Dendritic cell treated with granulocyte-macrophage colony-stimulating factor and Interleukin-4, amounts not matched to agents 40 ng/mL and 50 ng/mL, for 4 days (primary cell): ENCODE measurements at regions not wholly inside any gene's neighbourhood (a gene's known extent, or its start where the extent isn't known, plus 50 kb on each side); places are given as distances from the start of the nearest gene placed in this dataset.
A peak's percentile ranks its signal among the peaks of the same experiment; 100 is the strongest.

Experiments
- H3K27ac Mint-ChIP-seq: one replicate; pipeline ENCODE4 v1.8.0; 2022; ENCODE audit warnings: mild to moderate bottlenecking, mixed read lengths
- H3K27me3 Mint-ChIP-seq: one replicate; pipeline ENCODE4 v1.8.0; 2022; ENCODE audit warnings: mild to moderate bottlenecking, mixed read lengths
- H3K36me3 Mint-ChIP-seq: one replicate; pipeline ENCODE4 v1.8.0; 2022; ENCODE audit warnings: low read depth, mixed read lengths
- H3K4me1 Mint-ChIP-seq: one replicate; pipeline ENCODE4 v1.8.0; 2022; ENCODE audit warnings: low read depth, mixed read lengths
- H3K4me3 Mint-ChIP-seq: one replicate; pipeline ENCODE4 v1.8.0; 2022; ENCODE audit warnings: mild to moderate bottlenecking, moderate library complexity, mixed read lengths
- H3K9me3 Mint-ChIP-seq: one replicate; pipeline ENCODE4 v1.8.0; 2022; ENCODE audit warnings: mixed read lengths
- intact Hi-C: fragments of 100-400 bp; cut with micrococcal nuclease; formaldehyde crosslinking; loops from one replicate; pipeline ENCODE4 v1.15.0; 2022

- Mint-ChIP-seq H3K27ac (no peak overlapping the region), H3K9me3 (no peaks in the 10 kb centered on the region), H3K27me3 (peaks cover 20% of the 10 kb centered on the region), H3K36me3 (no peaks in the 10 kb centered on the region), H3K4me1 (peaks cover 68% of the 10 kb centered on the region), H3K4me3 (no peak overlapping the region)
- intact Hi-C loops, result loop anchor here (10.0 kb wide), 1 partner anchor 46 kb away; no protein-coding TSS in a partner anchor
Observed at GRCh38 chr1:56429288-56429687, 150.1 kb downstream of the PLPP3 start.

GRCh38 chr1:56426587-56427381 lies 152.6 kb downstream of the PLPP3 start:
- Mint-ChIP-seq H3K4me1 (peaks cover 49% of the 10 kb centered on the region), H3K27me3 (peaks cover 5% of the 10 kb centered on the region), H3K36me3 (no peaks in the 10 kb centered on the region), H3K27ac (no peak overlapping the region), H3K4me3 (no peak overlapping the region), H3K9me3 (no peaks in the 10 kb centered on the region)
- intact Hi-C loops, result loop anchor here (10.0 kb wide), 1 partner anchor 48 kb away; no protein-coding TSS in a partner anchor

GRCh38 chr1:56425494-56426037 lies 153.8 kb downstream of the PLPP3 start:
- Mint-ChIP-seq H3K9me3 (no peaks in the 10 kb centered on the region), H3K4me3 (no peak overlapping the region), H3K36me3 (no peaks in the 10 kb centered on the region), H3K27me3 (no peaks in the 10 kb centered on the region), H3K4me1 (peaks cover 42% of the 10 kb centered on the region), H3K27ac (peak overlapping the region; percentile 82)
- intact Hi-C loops, result loop anchor here (10.0 kb wide), 1 partner anchor 49 kb away; no protein-coding TSS in a partner anchor

- intact Hi-C loops, result loop anchor here (10.0 kb wide), 1 partner anchor 50 kb away; no protein-coding TSS in a partner anchor
- Mint-ChIP-seq H3K4me3 (no peak overlapping the region), H3K36me3 (no peaks in the 10 kb centered on the region), H3K9me3 (no peaks in the 10 kb centered on the region), H3K27me3 (no peaks in the 10 kb centered on the region), H3K4me1 (peaks cover 35% of the 10 kb centered on the region), H3K27ac (peak overlapping the region; percentile 82)
Observed at GRCh38 chr1:56424744-56425493, 154.4 kb downstream of the PLPP3 start.

- no peaks in the 10 kb centered on the region for H3K9me3 Mint-ChIP-seq
- intact Hi-C loops, result loop anchor here (10.0 kb wide), 1 partner anchor 51 kb away; no protein-coding TSS in a partner anchor
- no peak overlapping the region for H3K4me3 Mint-ChIP-seq
- H3K4me1 Mint-ChIP-seq, result peaks cover 35% of the 10 kb centered on the region
- H3K36me3 Mint-ChIP-seq, result no peaks in the 10 kb centered on the region
- peaks cover 4% of the 10 kb centered on the region for H3K27me3 Mint-ChIP-seq
- H3K27ac Mint-ChIP-seq, result no peak overlapping the region
Observed at GRCh38 chr1:56423716-56424115, 155.6 kb downstream of the PLPP3 start.

GRCh38 chr1:56418151-56418631 lies 161.2 kb downstream of the PLPP3 start:
- Mint-ChIP-seq H3K27ac (no peak overlapping the region), H3K4me3 (no peak overlapping the region), H3K4me1 (peaks cover 23% of the 10 kb centered on the region)

GRCh38 chr1:56417646-56418045 lies 161.7 kb downstream of the PLPP3 start:
- H3K36me3 Mint-ChIP-seq, result no peaks in the 10 kb centered on the region
- peaks cover 23% of the 10 kb centered on the region for H3K4me1 Mint-ChIP-seq
- no peak overlapping the region for H3K27ac Mint-ChIP-seq
- peaks cover 32% of the 10 kb centered on the region for H3K27me3 Mint-ChIP-seq
- H3K4me3 Mint-ChIP-seq, result no peak overlapping the region
- H3K9me3 Mint-ChIP-seq, result no peaks in the 10 kb centered on the region
- intact Hi-C loops, result loop anchor here (10.0 kb wide), 1 partner anchor 87 kb away; no protein-coding TSS in a partner anchor

More at GRCh38 chr1:56418151-56418631, 161.2 kb downstream of the PLPP3 start:
- Mint-ChIP-seq H3K27me3 (peaks cover 32% of the 10 kb centered on the region), H3K36me3 (no peaks in the 10 kb centered on the region), H3K9me3 (no peaks in the 10 kb centered on the region)
- intact Hi-C loops, result loop anchor here (10.0 kb wide), 1 partner anchor 87 kb away; no protein-coding TSS in a partner anchor

GRCh38 chr1:56416495-56416894 lies 162.9 kb downstream of the PLPP3 start:
- Mint-ChIP-seq H3K27ac (no peak overlapping the region), H3K4me1 (peaks cover 32% of the 10 kb centered on the region), H3K9me3 (no peaks in the 10 kb centered on the region), H3K36me3 (no peaks in the 10 kb centered on the region), H3K4me3 (no peak overlapping the region), H3K27me3 (peaks cover 40% of the 10 kb centered on the region)
- intact Hi-C loops, result loop anchor here (10.0 kb wide), 1 partner anchor 88 kb away; no protein-coding TSS in a partner anchor

- no peak overlapping the region for H3K4me3 Mint-ChIP-seq
- peaks cover 42% of the 10 kb centered on the region for H3K27me3 Mint-ChIP-seq
- H3K27ac Mint-ChIP-seq, result no peak overlapping the region
- intact Hi-C loops, result loop anchor here (10.0 kb wide), 1 partner anchor 89 kb away; no protein-coding TSS in a partner anchor
- no peaks in the 10 kb centered on the region for H3K36me3 Mint-ChIP-seq
- H3K4me1 Mint-ChIP-seq, result peaks cover 37% of the 10 kb centered on the region
- H3K9me3 Mint-ChIP-seq, result no peaks in the 10 kb centered on the region
Observed at GRCh38 chr1:56415720-56416119, 163.6 kb downstream of the PLPP3 start.

GRCh38 chr1:56415258-56415657 lies 164.1 kb downstream of the PLPP3 start:
- peaks cover 37% of the 10 kb centered on the region for H3K4me1 Mint-ChIP-seq
- H3K27ac Mint-ChIP-seq, result no peak overlapping the region
- H3K9me3 Mint-ChIP-seq, result no peaks in the 10 kb centered on the region
- H3K27me3 Mint-ChIP-seq, result peaks cover 42% of the 10 kb centered on the region
- intact Hi-C loops, result loop anchor here (10.0 kb wide), 1 partner anchor 90 kb away; no protein-coding TSS in a partner anchor
- H3K4me3 Mint-ChIP-seq, result no peak overlapping the region
- no peaks in the 10 kb centered on the region for H3K36me3 Mint-ChIP-seq

GRCh38 chr1:56414728-56415224 lies 164.6 kb downstream of the PLPP3 start:
- Mint-ChIP-seq H3K27me3 (peaks cover 42% of the 10 kb centered on the region), H3K36me3 (no peaks in the 10 kb centered on the region), H3K4me3 (no peak overlapping the region), H3K9me3 (no peaks in the 10 kb centered on the region), H3K4me1 (peaks cover 37% of the 10 kb centered on the region), H3K27ac (no peak overlapping the region)
- intact Hi-C loops, result loop anchor here (10.0 kb wide), 1 partner anchor 90 kb away; no protein-coding TSS in a partner anchor

GRCh38 chr1:56413671-56414199 lies 165.6 kb downstream of the PLPP3 start:
- Mint-ChIP-seq H3K27ac (no peak overlapping the region), H3K4me3 (no peak overlapping the region), H3K36me3 (no peaks in the 10 kb centered on the region), H3K4me1 (peaks cover 36% of the 10 kb centered on the region), H3K27me3 (peaks cover 40% of the 10 kb centered on the region), H3K9me3 (no peaks in the 10 kb centered on the region)
- intact Hi-C loops, result loop anchor here (10.0 kb wide), 1 partner anchor 91 kb away; no protein-coding TSS in a partner anchor
